ENCODE measurements at regions not wholly inside any gene's neighbourhood (a gene's known extent, or its start where the extent isn't known, plus 50 kb on each side); places are given as distances from the start of the nearest gene placed in this dataset.

GRCh38 chr2:221203125-221203524 lies 369.0 kb downstream of the EPHA4 start:
- Histone ChIP-seq H3K23me2 (ENCODE audit: insufficient read length, low read depth, low read length, poor library complexity, severe bottlenecking) (no peaks in the 10 kb centered on the region), H2BK20ac (ENCODE audit: low read depth, low read length, poor library complexity, severe bottlenecking) (no peak overlapping the region), H3K23ac (ENCODE audit: insufficient read length, low read depth, low read length) (no peak overlapping the region), H3K56ac (ENCODE audit: insufficient read length, low read depth, low read length) (no peak overlapping the region), H3K9me3 (ENCODE audit: control insufficient read depth, low read depth, low read length) (no peaks in the 10 kb centered on the region), H2BK120ac (ENCODE audit: low read depth, low read length, poor library complexity, severe bottlenecking) (no peak overlapping the region), H3K4me2 (ENCODE audit: insufficient read depth, insufficient read length, low read length) (no peak overlapping the region), H4K5ac (ENCODE audit: insufficient read length, low read depth, low read length) (no peak overlapping the region), H3K79me1 (ENCODE audit: insufficient read depth, low read depth, low read length, poor library complexity, severe bottlenecking) (no peaks in the 10 kb centered on the region), H3K18ac (ENCODE audit: insufficient read length, low read depth, low read length) (no peak overlapping the region), H3T11ph (ENCODE audit: low read length) (no peak overlapping the region), H2BK15ac (ENCODE audit: low read depth, low read length) (no peak overlapping the region), H3K27ac (ENCODE audit: insufficient read length, low read depth, low read length) (no peak overlapping the region), H3K4me1 (ENCODE audit: insufficient read depth, low read length) (no peaks in the 10 kb centered on the region; the same call in 1 of the 2 replicates), H4K20me1 (ENCODE audit: control insufficient read depth, insufficient read depth, insufficient read length) (no peaks in the 10 kb centered on the region), H3K79me2 (ENCODE audit: insufficient read depth, low read length) (no peaks in the 10 kb centered on the region), H3K27me3 (ENCODE audit: insufficient read depth, low read length) (no peaks in the 10 kb centered on the region), H2BK5ac (ENCODE audit: insufficient read length, low read length) (no peak overlapping the region), H2BK12ac (ENCODE audit: insufficient read length, low read depth, low read length) (no peak overlapping the region), H2AFZ (ENCODE audit: low read length) (no peak overlapping the region), H3K9ac (ENCODE audit: extremely low read depth, insufficient read length, low read length) (no peak overlapping the region), H3K4ac (ENCODE audit: low read depth, low read length) (no peak overlapping the region), H4K91ac (ENCODE audit: insufficient read length, low read depth, low read length) (no peak overlapping the region), H4K8ac (replicated peaks; ENCODE audit: insufficient read length, low read depth, low read length) (no peak overlapping the region), H2AK5ac (ENCODE audit: insufficient read length, low read length) (no peak overlapping the region), H3K14ac (ENCODE audit: insufficient read depth, low read length) (no peak overlapping the region)
- Mint-ChIP-seq H3K4me3 (no peak overlapping the region), H3K4me1 (peaks cover 24 to 32% of the 10 kb centered on the region in 2 experiments), H3K27me3 (ENCODE audit: low read depth) (no peaks in the 10 kb centered on the region), H3K36me3 (ENCODE audit: insufficient read depth in 1 of 3, low read depth in 3 of 3) (no peaks in the 10 kb centered on the region), H3K9me3 (no peaks in the 10 kb centered on the region), H3K27ac (no peak overlapping the region)
- TF ChIP-seq CTCF (conservative IDR thresholded peaks at IDR 0.05), result no peak
- DNase-seq, result no peak
- no CpG with 5 or more reads among the region's 2 CpGs for WGBS (ENCODE audit: extremely low coverage, insufficient read length, low lambda C conversion rate)
